ENCODE measurements at regions not wholly inside any gene's neighbourhood (a gene's known extent, or its start where the extent isn't known, plus 50 kb on each side); places are given as distances from the start of the nearest gene placed in this dataset.

DNA sequence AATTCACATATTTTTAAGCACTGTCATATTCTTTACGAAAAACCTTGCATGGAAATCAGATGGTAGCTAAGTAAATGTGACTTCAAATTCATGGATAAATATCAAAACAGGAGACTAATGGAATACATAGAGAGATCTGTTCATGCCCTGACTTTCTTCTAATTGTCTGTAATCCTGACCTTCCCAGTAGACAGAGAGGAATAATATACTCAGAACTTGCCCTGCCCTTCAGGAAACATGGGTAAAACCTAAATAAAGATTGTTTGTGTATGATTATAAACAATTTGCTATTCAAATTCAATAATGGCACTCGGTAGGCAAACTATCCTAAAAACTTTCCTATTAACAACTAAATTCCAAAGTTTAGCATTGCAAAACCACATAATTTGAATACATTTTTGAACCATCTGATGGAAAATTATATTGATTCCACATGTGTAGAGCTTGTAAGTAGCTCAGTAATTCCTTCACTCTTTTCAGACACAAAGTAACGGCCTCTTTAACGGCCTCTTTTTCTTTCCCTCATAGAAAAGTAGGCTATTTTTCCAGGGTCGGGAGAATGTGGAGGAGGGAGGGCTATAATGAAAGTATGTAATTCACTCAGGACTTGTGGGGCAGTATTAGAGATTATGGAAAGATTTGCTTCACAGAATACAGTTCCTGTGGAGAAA, 227.6 kb downstream of the ALDH8A1 start:
- Histone ChIP-seq H3K27me3 (no peaks in the 10 kb centered on the region), H3K36me3 (no peaks in the 10 kb centered on the region), H3K9me3 (no peaks in the 10 kb centered on the region), H3K27ac (no peak overlapping the region), H3K4me3 (ENCODE audit: low read depth in 1 of 2, low read length in 1 of 2) (no peak overlapping the region), H3K4me1 (ENCODE audit: control insufficient read depth in 1 of 2, insufficient read depth in 1 of 2, low read depth in 1 of 2, low read length in 1 of 2) (peaks cover 45 to 51% of the 10 kb centered on the region in 2 experiments)
- TF ChIP-seq, protein P1, sequence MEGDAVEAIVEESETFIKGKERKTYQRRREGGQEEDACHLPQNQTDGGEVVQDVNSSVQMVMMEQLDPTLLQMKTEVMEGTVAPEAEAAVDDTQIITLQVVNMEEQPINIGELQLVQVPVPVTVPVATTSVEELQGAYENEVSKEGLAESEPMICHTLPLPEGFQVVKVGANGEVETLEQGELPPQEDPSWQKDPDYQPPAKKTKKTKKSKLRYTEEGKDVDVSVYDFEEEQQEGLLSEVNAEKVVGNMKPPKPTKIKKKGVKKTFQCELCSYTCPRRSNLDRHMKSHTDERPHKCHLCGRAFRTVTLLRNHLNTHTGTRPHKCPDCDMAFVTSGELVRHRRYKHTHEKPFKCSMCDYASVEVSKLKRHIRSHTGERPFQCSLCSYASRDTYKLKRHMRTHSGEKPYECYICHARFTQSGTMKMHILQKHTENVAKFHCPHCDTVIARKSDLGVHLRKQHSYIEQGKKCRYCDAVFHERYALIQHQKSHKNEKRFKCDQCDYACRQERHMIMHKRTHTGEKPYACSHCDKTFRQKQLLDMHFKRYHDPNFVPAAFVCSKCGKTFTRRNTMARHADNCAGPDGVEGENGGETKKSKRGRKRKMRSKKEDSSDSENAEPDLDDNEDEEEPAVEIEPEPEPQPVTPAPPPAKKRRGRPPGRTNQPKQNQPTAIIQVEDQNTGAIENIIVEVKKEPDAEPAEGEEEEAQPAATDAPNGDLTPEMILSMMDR (IDR thresholded peaks at IDR 0.05), result no peak

DNA sequence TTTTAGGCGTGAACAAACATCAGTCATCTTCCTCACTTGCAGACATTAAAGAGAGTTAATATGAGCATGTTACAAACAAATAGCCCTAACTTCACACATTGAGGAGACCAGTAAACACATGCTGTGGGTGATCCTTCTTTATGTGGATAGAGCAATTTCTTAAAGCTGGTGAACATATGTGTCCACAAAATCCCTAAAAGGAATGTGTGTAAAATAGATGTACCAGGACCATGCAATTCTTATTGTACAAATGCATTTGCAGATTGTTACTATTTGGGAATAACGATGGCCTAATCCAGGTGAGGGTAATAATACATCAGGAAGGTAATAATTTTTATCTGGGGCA, 228.9 kb downstream of the ALDH8A1 start:
- peak overlapping the region; percentile 84 for H3K27ac ChIP-seq
- H3K4me1 ChIP-seq (ENCODE audit: control insufficient read depth in 1 of 2, insufficient read depth in 1 of 2, low read depth in 1 of 2, low read length in 1 of 2), result peaks cover 45 to 51% of the 10 kb centered on the region in 2 experiments
- H3K27me3 ChIP-seq, result no peaks in the 10 kb centered on the region
- TF ChIP-seq, protein P1 (IDR thresholded peaks at IDR 0.05), result no peak
- H3K36me3 ChIP-seq, result no peaks in the 10 kb centered on the region
- H3K4me3 ChIP-seq (ENCODE audit: low read depth in 1 of 2, low read length in 1 of 2), result no peak overlapping the region
- H3K9me3 ChIP-seq, result no peaks in the 10 kb centered on the region

DNA sequence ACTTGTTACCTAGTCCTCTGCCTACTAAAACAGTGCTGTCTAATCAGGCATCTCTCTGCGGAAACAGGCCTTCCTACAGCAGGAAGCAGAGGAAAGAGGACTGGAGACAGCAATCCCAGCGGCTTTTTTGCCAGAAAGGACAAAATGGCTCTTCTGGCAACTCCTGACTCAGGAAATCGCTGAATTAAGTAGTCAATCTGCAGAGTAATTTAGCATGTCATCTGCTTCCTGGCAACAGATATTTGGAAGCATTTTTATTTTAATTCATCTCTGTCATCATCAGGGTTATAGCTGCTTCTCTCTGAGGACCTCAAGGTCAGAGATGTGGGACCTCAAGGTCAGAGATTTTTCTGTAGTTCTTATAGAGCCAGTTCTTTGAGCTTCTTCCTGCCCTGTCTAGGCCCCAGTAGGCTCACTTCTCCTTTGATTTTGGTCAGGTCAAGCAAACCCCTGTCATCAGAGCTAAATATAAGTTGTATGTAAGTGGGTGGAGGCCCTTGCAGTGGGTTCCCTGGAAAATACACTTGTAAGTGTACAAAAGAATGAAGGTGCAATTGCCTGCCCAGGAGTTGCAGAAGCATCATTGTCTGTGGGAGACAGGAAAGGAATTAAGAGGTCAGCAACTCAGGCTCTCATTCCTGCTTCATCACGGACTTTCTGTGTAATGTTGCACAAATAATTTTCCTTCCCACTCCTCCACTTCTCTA, 229.4 kb downstream of the ALDH8A1 start:
- H3K36me3 ChIP-seq, result no peaks in the 10 kb centered on the region
- peak overlapping the region in 1 of 2 experiments; percentile 13 for H3K4me3 ChIP-seq (ENCODE audit: low read depth in 1 of 2, low read length in 1 of 2)
- H3K4me1 ChIP-seq (ENCODE audit: control insufficient read depth in 1 of 2, insufficient read depth in 1 of 2, low read depth in 1 of 2, low read length in 1 of 2), result peaks cover 45 to 51% of the 10 kb centered on the region in 2 experiments
- TF ChIP-seq, protein P1 (IDR thresholded peaks at IDR 0.05), result no peak
- no peaks in the 10 kb centered on the region for H3K27me3 ChIP-seq
- H3K27ac ChIP-seq, result peak overlapping the region; percentile 84
- H3K9me3 ChIP-seq, result no peaks in the 10 kb centered on the region

DNA sequence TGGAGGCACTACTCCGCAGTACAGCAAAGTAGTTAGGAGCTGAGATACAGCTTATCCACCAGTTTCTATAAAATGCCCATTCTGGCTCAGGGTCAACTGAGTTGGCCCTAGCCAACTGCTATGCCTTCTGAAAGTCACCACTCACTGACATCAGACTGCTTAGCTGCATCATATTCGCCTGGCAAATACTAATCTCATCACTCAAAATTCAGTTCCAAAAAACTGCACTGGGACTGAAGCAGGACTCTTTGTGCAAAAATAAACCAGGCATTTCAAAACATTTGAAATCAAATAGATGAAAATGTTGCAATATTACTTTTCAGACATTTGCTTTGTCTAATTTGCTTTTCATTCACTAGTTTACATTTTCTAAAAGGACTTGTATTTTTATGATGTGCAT, 230.0 kb downstream of the ALDH8A1 start:
- Histone ChIP-seq H3K9me3 (no peaks in the 10 kb centered on the region), H3K4me1 (ENCODE audit: control insufficient read depth in 1 of 2, insufficient read depth in 1 of 2, low read depth in 1 of 2, low read length in 1 of 2) (peaks cover 42 to 49% of the 10 kb centered on the region in 2 experiments), H3K27ac (peak overlapping the region; percentile 84), H3K27me3 (no peaks in the 10 kb centered on the region), H3K36me3 (no peaks in the 10 kb centered on the region), H3K4me3 (ENCODE audit: low read depth in 1 of 2, low read length in 1 of 2) (peak overlapping the region in 1 of 2 experiments; percentile 13)
- TF ChIP-seq, protein P1 (IDR thresholded peaks at IDR 0.05), result no peak

GRCh38 chr6:134719286-134719685, 230.6 kb downstream of the ALDH8A1 start:
- TF ChIP-seq, protein P1 (IDR thresholded peaks at IDR 0.05), result no peak
- H3K27me3 ChIP-seq, result no peaks in the 10 kb centered on the region

More at GRCh38 chr6:134719286-134719685, 230.6 kb downstream of the ALDH8A1 start:
- Histone ChIP-seq H3K36me3 (no peaks in the 10 kb centered on the region), H3K4me3 (ENCODE audit: low read depth in 1 of 2, low read length in 1 of 2) (no peak overlapping the region), H3K9me3 (no peaks in the 10 kb centered on the region), H3K4me1 (ENCODE audit: control insufficient read depth in 1 of 2, insufficient read depth in 1 of 2, low read depth in 1 of 2, low read length in 1 of 2) (peaks cover 41 to 49% of the 10 kb centered on the region in 2 experiments), H3K27ac (peak overlapping the region; percentile 84)
